ENCODE measurements at regions not wholly inside any gene's neighbourhood (a gene's known extent, or its start where the extent isn't known, plus 50 kb on each side); places are given as distances from the start of the nearest gene placed in this dataset.

GRCh38 chr11:16430674-16431073, 74.3 kb upstream of the SOX6 start:
- TF ChIP-seq CTCF (IDR thresholded peaks at IDR 0.05; ENCODE audit: insufficient read depth, low read depth, low read length) (no peak), EZH2 (IDR thresholded peaks at IDR 0.05; ENCODE audit: insufficient read depth, low read length) (no peak)

All from astrocyte (in vitro differentiated cells and primary cell).